Activated CD8-positive, alpha-beta memory T cell treated with anti-CD3 and anti-CD28 coated beads for 1 hour (primary cell): ENCODE measurements at regions not wholly inside any gene's neighbourhood (a gene's known extent, or its start where the extent isn't known, plus 50 kb on each side); places are given as distances from the start of the nearest gene placed in this dataset.

ENCODE experiments used
- DNase-seq, 2 donors: peaks; one replicate each; pipeline ENCODE4 v3.0.0-alpha.2; 2020; ENCODE audit warnings: low read depth in 1 of 2; ENCODE audit errors: extremely low read depth in 1 of 2

- DNase-seq, result no peak
Observed at GRCh38 chr5:68647743-68648142, 432.2 kb downstream of the PIK3R1 start.

GRCh38 chr5:68648944-68649857 is 433.6 kb downstream of the PIK3R1 start:
- DNase-seq, result no peak

GRCh38 chr5:68652534-68652965 is 437.0 kb downstream of the PIK3R1 start:
- DNase-seq, result no peak

- no peak for DNase-seq
Observed at GRCh38 chr5:68653471-68653870, 437.9 kb downstream of the PIK3R1 start.

GRCh38 chr5:68657055-68657961 is 436.5 kb upstream of the SLC30A5 start:
- no peak for DNase-seq

- no peak for DNase-seq
Observed at GRCh38 chr5:68658810-68659372, 434.9 kb upstream of the SLC30A5 start.

- no peak for DNase-seq
Observed at GRCh38 chr5:68659881-68660280, 433.9 kb upstream of the SLC30A5 start.

GRCh38 chr5:68661237-68661636 is 432.6 kb upstream of the SLC30A5 start:
- no peak for DNase-seq

- no peak for DNase-seq
Observed at GRCh38 chr5:68662804-68663307, 431.0 kb upstream of the SLC30A5 start.

- no peak for DNase-seq
Observed at GRCh38 chr5:68669864-68670575, 423.8 kb upstream of the SLC30A5 start.

- no peak for DNase-seq
Observed at GRCh38 chr5:68673106-68673822, 420.6 kb upstream of the SLC30A5 start.

GRCh38 chr5:68673823-68674180 is 420.0 kb upstream of the SLC30A5 start:
- no peak for DNase-seq

GRCh38 chr5:68679041-68679440 is 414.8 kb upstream of the SLC30A5 start:
- DNase-seq, result no peak

- no peak for DNase-seq
Observed at GRCh38 chr5:68680366-68680765, 413.4 kb upstream of the SLC30A5 start.

- DNase-seq, result no peak
Observed at GRCh38 chr5:68681929-68682328, 411.9 kb upstream of the SLC30A5 start.

GRCh38 chr5:68682400-68683160 is 411.2 kb upstream of the SLC30A5 start:
- DNase-seq, result no peak

- no peak for DNase-seq
Observed at GRCh38 chr5:68683632-68684036, 410.2 kb upstream of the SLC30A5 start.

GRCh38 chr5:68685863-68686262 is 408.0 kb upstream of the SLC30A5 start:
- no peak for DNase-seq

- no peak for DNase-seq
Observed at GRCh38 chr5:68688547-68688946, 405.3 kb upstream of the SLC30A5 start.
